Neural progenitor cell (in vitro differentiated cells): ENCODE measurements at regions not wholly inside any gene's neighbourhood (a gene's known extent, or its start where the extent isn't known, plus 50 kb on each side); places are given as distances from the start of the nearest gene placed in this dataset.
A peak's percentile ranks its signal among the peaks of the same experiment; 100 is the strongest.
"Not testable (repeated sequence)": the region's sequence is repeated elsewhere in the genome, so short reads cannot be mapped to it uniquely, and the experiment has no call there.

ENCODE experiments used
- DNase-seq: peaks from one replicate; pipeline ENCODE4 v3.0.0-alpha.2; 2016; ENCODE audit warnings: low spot score
- H2AFZ ChIP-seq: fragments of 200-600 bp; sonication (generic); replicated peaks from 2 replicates; pipeline ENCODE4 v1.6.1; 2016; ENCODE audit warnings: antibody characterized with exemption
- H3F3A ChIP-seq: fragments of 200-600 bp; sonication (generic); 2 replicates; pipeline ENCODE4 v1.6.1; 2016; ENCODE audit warnings: antibody characterized with exemption, low read depth
- H3K27ac ChIP-seq: fragments of 200-600 bp; sonication (generic); 2 replicates; pipeline ENCODE4 v1.5.1; 2016; ENCODE audit warnings: mild to moderate bottlenecking
- H3K27me3 ChIP-seq: fragments of 200-600 bp; sonication (generic); 2 replicates; pipeline ENCODE4 v1.6.1; 2016; ENCODE audit warnings: mild to moderate bottlenecking, moderate library complexity
- H3K36me3 ChIP-seq: fragments of 200-600 bp; sonication (generic); 2 replicates; pipeline ENCODE4 v1.5.1; 2016
- H3K4me1 ChIP-seq: fragments of 200-600 bp; sonication (generic); 2 replicates; pipeline ENCODE4 v1.6.1; 2016; ENCODE audit warnings: mixed run types
- H3K4me2 ChIP-seq: fragments of 200-600 bp; sonication (generic); 2 replicates; pipeline ENCODE4 v1.6.1; 2016
- H3K4me3 ChIP-seq: fragments of 200-600 bp; sonication (generic); 2 replicates; pipeline ENCODE4 v1.5.1; 2016
- H3K79me2 ChIP-seq: fragments of 200-600 bp; sonication (generic); 2 replicates; pipeline ENCODE4 v1.6.1; 2016; ENCODE audit warnings: low read depth
- H3K9ac ChIP-seq: fragments of 200-600 bp; sonication (generic); 2 replicates; pipeline ENCODE4 v1.6.1; 2016
- H3K9me3 ChIP-seq: fragments of 200-600 bp; sonication (generic); 2 replicates; pipeline ENCODE4 v1.5.1; 2016; ENCODE audit warnings: low read depth
- H4K20me1 ChIP-seq: fragments of 200-600 bp; sonication (generic); 2 replicates; pipeline ENCODE4 v1.6.1; 2016; ENCODE audit warnings: low read depth
- H3K27ac Mint-ChIP-seq: 3 replicates; pipeline ENCODE4 v1.8.0; 2021; ENCODE audit warnings: mixed read lengths
- H3K27me3 Mint-ChIP-seq: 2 replicates; pipeline ENCODE4 v1.8.0; 2022; ENCODE audit warnings: low read depth, mild to moderate bottlenecking, inconsistent platforms, moderate library complexity, mixed read lengths; ENCODE audit not compliant: insufficient read depth
- H3K36me3 Mint-ChIP-seq: 3 replicates; pipeline ENCODE4 v1.8.0; 2021; ENCODE audit warnings: mixed read lengths
- H3K4me1 Mint-ChIP-seq: 3 replicates; pipeline ENCODE4 v1.8.0; 2021; ENCODE audit warnings: mixed read lengths
- H3K4me3 Mint-ChIP-seq: 3 replicates; pipeline ENCODE4 v1.8.0; 2021; ENCODE audit warnings: mild to moderate bottlenecking, moderate library complexity, mixed read lengths
- H3K9me3 Mint-ChIP-seq: 3 replicates; pipeline ENCODE4 v1.8.0; 2020; ENCODE audit warnings: mixed read lengths
- CTCF ChIP-seq: fragments of 200-600 bp; sonication (generic); IDR thresholded peaks from 2 replicates; pipeline ENCODE4 v1.5.1; 2017; ENCODE audit warnings: antibody characterized with exemption, mild to moderate bottlenecking
- EZH2 ChIP-seq: fragments of 200-600 bp; sonication (generic); IDR thresholded peaks from 2 replicates; pipeline ENCODE4 v1.6.1; 2017; ENCODE audit warnings: antibody characterized with exemption, mild to moderate bottlenecking, moderate library complexity
- EZH2phosphoT487 ChIP-seq: fragments of 200-600 bp; sonication (generic); IDR thresholded peaks from 2 replicates; pipeline ENCODE4 v1.6.1; 2017; ENCODE audit warnings: antibody characterized with exemption

- Histone ChIP-seq H3K4me1 (no peaks in the 10 kb centered on the region), H4K20me1 (no peaks in the 10 kb centered on the region), H2AFZ (peak overlapping the region; percentile 50), H3K79me2 (no peaks in the 10 kb centered on the region), H3K4me2 (no peak overlapping the region), H3K27ac (no peak overlapping the region), H3F3A (no peaks in the 10 kb centered on the region), H3K4me3 (no peak overlapping the region), H3K27me3 (no peaks in the 10 kb centered on the region), H3K9me3 (no peaks in the 10 kb centered on the region), H3K36me3 (no peaks in the 10 kb centered on the region), H3K9ac (no peak overlapping the region)
- Mint-ChIP-seq H3K4me1 (peaks cover 6% of the 10 kb centered on the region), H3K36me3 (no peaks in the 10 kb centered on the region), H3K4me3 (no peak overlapping the region), H3K27ac (no peak overlapping the region), H3K9me3 (no peaks in the 10 kb centered on the region), H3K27me3 (no peaks in the 10 kb centered on the region)
- TF ChIP-seq CTCF: no peak
- no peak for TF ChIP-seq EZH2
- TF ChIP-seq EZH2phosphoT487: no peak
- no peak for DNase-seq
These were observed 706.3 kb downstream of the PDCD6IP start for GRCh38 chr3:34504775-34505174.

GRCh38 chr3:34508732-34509131 lies 710.3 kb downstream of the PDCD6IP start:
- no peaks in the 10 kb centered on the region for H3K36me3 ChIP-seq

GRCh38 chr3:34511891-34512290 lies 713.5 kb downstream of the PDCD6IP start:
- H4K20me1 ChIP-seq: no peaks in the 10 kb centered on the region
- TF ChIP-seq EZH2phosphoT487: no peak
- no peak for TF ChIP-seq CTCF
- no peak for TF ChIP-seq EZH2
- H3K27me3 ChIP-seq: no peaks in the 10 kb centered on the region
- Mint-ChIP-seq H3K4me1 (no peaks in the 10 kb centered on the region), H3K27me3 (no peaks in the 10 kb centered on the region), H3K27ac (no peak overlapping the region), H3K36me3 (no peaks in the 10 kb centered on the region), H3K4me3 (no peak overlapping the region), H3K9me3 (no peaks in the 10 kb centered on the region)
- no peak overlapping the region for H3K4me3 ChIP-seq
- no peaks in the 10 kb centered on the region for H3F3A ChIP-seq
- H3K79me2 ChIP-seq: no peaks in the 10 kb centered on the region
- no peak overlapping the region for H3K27ac ChIP-seq
- no peaks in the 10 kb centered on the region for H3K36me3 ChIP-seq
- H3K9ac ChIP-seq: no peak overlapping the region
- H2AFZ ChIP-seq: no peak overlapping the region
- H3K9me3 ChIP-seq: no peaks in the 10 kb centered on the region
- no peak for DNase-seq
- no peak overlapping the region for H3K4me2 ChIP-seq
- no peaks in the 10 kb centered on the region for H3K4me1 ChIP-seq

More at GRCh38 chr3:34508732-34509131, 710.3 kb downstream of the PDCD6IP start:
- H3K27ac ChIP-seq: no peak overlapping the region
- no peaks in the 10 kb centered on the region for H3F3A ChIP-seq
- peaks cover 6% of the 10 kb centered on the region for H3K4me1 Mint-ChIP-seq
- H3K4me3 Mint-ChIP-seq: no peak overlapping the region
- H3K9me3 ChIP-seq: no peaks in the 10 kb centered on the region
- no peaks in the 10 kb centered on the region for H3K27me3 Mint-ChIP-seq
- no peaks in the 10 kb centered on the region for H3K27me3 ChIP-seq
- no peaks in the 10 kb centered on the region for H3K36me3 Mint-ChIP-seq
- H4K20me1 ChIP-seq: no peaks in the 10 kb centered on the region
- no peak for DNase-seq
- TF ChIP-seq EZH2phosphoT487: no peak
- TF ChIP-seq EZH2: no peak
- no peak for TF ChIP-seq CTCF
- no peak overlapping the region for H3K4me2 ChIP-seq
- no peaks in the 10 kb centered on the region for H3K79me2 ChIP-seq
- H3K9ac ChIP-seq: no peak overlapping the region
- no peak overlapping the region for H3K27ac Mint-ChIP-seq
- H3K4me1 ChIP-seq: no peaks in the 10 kb centered on the region
- H3K9me3 Mint-ChIP-seq: no peaks in the 10 kb centered on the region
- H3K4me3 ChIP-seq: no peak overlapping the region
- no peak overlapping the region for H2AFZ ChIP-seq

GRCh38 chr3:34519008-34519407 lies 720.6 kb downstream of the PDCD6IP start:
- H3K4me2 ChIP-seq, H3K36me3 Mint-ChIP-seq, H3K4me1 ChIP-seq, DNase-seq, H3K9me3 ChIP-seq, H3K27me3 ChIP-seq, H4K20me1 ChIP-seq, H3K4me3 Mint-ChIP-seq, H3K4me1 Mint-ChIP-seq, H3K4me3 ChIP-seq, H3K27me3 Mint-ChIP-seq, H3F3A ChIP-seq, H2AFZ ChIP-seq, H3K27ac ChIP-seq, H3K27ac Mint-ChIP-seq, H3K79me2 ChIP-seq, H3K36me3 ChIP-seq, H3K9ac ChIP-seq: not testable (repeated sequence)
- H3K9me3 Mint-ChIP-seq: peaks cover 12% of the 10 kb centered on the region
